Esophagus (tissue), 2 donors: ENCODE measurements at regions not wholly inside any gene's neighbourhood (a gene's known extent, or its start where the extent isn't known, plus 50 kb on each side); places are given as distances from the start of the nearest gene placed in this dataset.

Experiments
- H3K27ac ChIP-seq, 2 donors: one replicate each; pipeline ENCODE4 v1.5.1; 2013; ENCODE audit warnings: low read depth in 2 of 2, mild to moderate bottlenecking in 2 of 2, inconsistent platforms in 1 of 2, low read length in 1 of 2, moderate library complexity in 1 of 2
- H3K27me3 ChIP-seq, 2 donors: one replicate each; pipeline ENCODE4 v1.6.1; 2013; ENCODE audit warnings: low read length in 2 of 2, control low read depth in 1 of 2, mild to moderate bottlenecking in 1 of 2; ENCODE audit not compliant: insufficient read depth in 2 of 2, control insufficient read depth in 1 of 2
- H3K36me3 ChIP-seq, 2 donors: one replicate each; pipeline ENCODE4 v1.6.1; 2013; ENCODE audit warnings: low read length in 1 of 2; ENCODE audit not compliant: control insufficient read depth in 2 of 2, insufficient read depth in 2 of 2
- H3K4me1 ChIP-seq, 2 donors: one replicate each; pipeline ENCODE4 v1.6.1; 2013; ENCODE audit warnings: low read length in 1 of 2; ENCODE audit not compliant: control insufficient read depth in 2 of 2, insufficient read depth in 2 of 2
- H3K4me3 ChIP-seq, 2 donors: one replicate each; pipeline ENCODE4 v1.5.1; 2013; ENCODE audit warnings: low read length in 2 of 2, mild to moderate bottlenecking in 2 of 2, low read depth in 1 of 2, moderate library complexity in 1 of 2
- H3K9me3 ChIP-seq, 2 donors: one replicate each; pipeline ENCODE4 v1.6.1; 2013; ENCODE audit warnings: mild to moderate bottlenecking in 2 of 2, low read depth in 1 of 2, low read length in 1 of 2, moderate library complexity in 1 of 2; ENCODE audit not compliant: control insufficient read depth in 2 of 2, insufficient read depth in 1 of 2
- WGBS, 2 donors: extraction: QIAGEN DNeasy Blood & Tissue Kit; methylation state at CpG; one replicate each; pipeline ENCODE4 v1.1.7; 2013; 5-methylcytosine and 5-hydroxymethylcytosine counted together
- donor health status: healthy with polysubstance abuse.
- donor health status: Bipolar disorder and iron deficiency.

GRCh38 chr2:121132054-121132761, 152.8 kb downstream of the TFCP2L1 start:
- Histone ChIP-seq H3K27ac (no peak overlapping the region), H3K27me3 (no peaks in the 10 kb centered on the region), H3K4me3 (no peak overlapping the region), H3K4me1 (peaks cover 5 to 20% of the 10 kb centered on the region in 2 donors), H3K9me3 (peaks cover 0 to 1% of the 10 kb centered on the region in 2 donors), H3K36me3 (no peaks in the 10 kb centered on the region)
- WGBS, 2 donors, result 74 to 75% methylated on average over 15 of the region's 15 CpGs

GRCh38 chr2:121132762-121133107, 152.3 kb downstream of the TFCP2L1 start:
- H3K9me3 ChIP-seq, result peaks cover 0 to 1% of the 10 kb centered on the region in 2 donors
- H3K27me3 ChIP-seq, result no peaks in the 10 kb centered on the region
- no peaks in the 10 kb centered on the region for H3K36me3 ChIP-seq
- H3K4me1 ChIP-seq, result peaks cover 5 to 18% of the 10 kb centered on the region in 2 donors
- no peak overlapping the region for H3K4me3 ChIP-seq
- H3K27ac ChIP-seq, result no peak overlapping the region
- WGBS, 2 donors, result 59 to 64% methylated on average over 6 of the region's 6 CpGs

- peaks cover 0 to 1% of the 10 kb centered on the region in 2 donors for H3K9me3 ChIP-seq
- no peaks in the 10 kb centered on the region for H3K36me3 ChIP-seq
- 89 to 90% methylated on average over 13 of the region's 13 CpGs for WGBS, 2 donors
- H3K4me1 ChIP-seq, result peaks cover 5 to 15% of the 10 kb centered on the region in 2 donors
- H3K27ac ChIP-seq, result no peak overlapping the region
- no peak overlapping the region for H3K4me3 ChIP-seq
- H3K27me3 ChIP-seq, result no peaks in the 10 kb centered on the region
Observed at GRCh38 chr2:121133551-121134319, 151.3 kb downstream of the TFCP2L1 start.

GRCh38 chr2:121134728-121135127, 150.3 kb downstream of the TFCP2L1 start:
- 87 to 88% methylated on average over 8 of the region's 8 CpGs for WGBS, 2 donors
- Histone ChIP-seq H3K27me3 (no peaks in the 10 kb centered on the region), H3K9me3 (peaks cover 0 to 2% of the 10 kb centered on the region in 2 donors), H3K36me3 (no peaks in the 10 kb centered on the region), H3K4me3 (no peak overlapping the region), H3K4me1 (peaks cover 5 to 12% of the 10 kb centered on the region in 2 donors), H3K27ac (no peak overlapping the region)

GRCh38 chr2:121135168-121135853, 149.7 kb downstream of the TFCP2L1 start:
- no peaks in the 10 kb centered on the region for H3K27me3 ChIP-seq
- H3K4me3 ChIP-seq, result no peak overlapping the region
- H3K36me3 ChIP-seq, result no peaks in the 10 kb centered on the region
- H3K9me3 ChIP-seq, result peaks cover 0 to 3% of the 10 kb centered on the region in 2 donors
- WGBS, 2 donors, result 50% methylated on average over 2 of the region's 2 CpGs
- H3K4me1 ChIP-seq, result peaks cover 4 to 6% of the 10 kb centered on the region in 2 donors
- no peak overlapping the region for H3K27ac ChIP-seq

- WGBS, 2 donors, result 75 to 88% methylated on average over 3 of the region's 3 CpGs
- H3K9me3 ChIP-seq, result peaks cover 0 to 4% of the 10 kb centered on the region in 2 donors
- no peaks in the 10 kb centered on the region for H3K36me3 ChIP-seq
- no peak overlapping the region for H3K27ac ChIP-seq
- H3K4me1 ChIP-seq, result peaks cover 0 to 2% of the 10 kb centered on the region in 2 donors
- H3K27me3 ChIP-seq, result no peaks in the 10 kb centered on the region
- no peak overlapping the region for H3K4me3 ChIP-seq
Observed at GRCh38 chr2:121136323-121136722, 148.7 kb downstream of the TFCP2L1 start.

GRCh38 chr2:121137571-121137970, 147.4 kb downstream of the TFCP2L1 start:
- no peaks in the 10 kb centered on the region for H3K36me3 ChIP-seq
- H3K27me3 ChIP-seq, result no peaks in the 10 kb centered on the region
- no peak overlapping the region for H3K27ac ChIP-seq
- peaks cover 0 to 4% of the 10 kb centered on the region in 2 donors for H3K9me3 ChIP-seq
- H3K4me3 ChIP-seq, result no peak overlapping the region
- 84 to 87% methylated on average over 7 of the region's 7 CpGs for WGBS, 2 donors
- peaks cover 0 to 2% of the 10 kb centered on the region in 2 donors for H3K4me1 ChIP-seq

- no peaks in the 10 kb centered on the region for H3K36me3 ChIP-seq
- no peak overlapping the region for H3K4me3 ChIP-seq
- WGBS, 2 donors, result 87 to 88% methylated on average over 3 of the region's 3 CpGs
- no peaks in the 10 kb centered on the region for H3K27me3 ChIP-seq
- no peak overlapping the region for H3K27ac ChIP-seq
- H3K9me3 ChIP-seq, result peaks cover 0 to 4% of the 10 kb centered on the region in 2 donors
- H3K4me1 ChIP-seq, result no peaks in the 10 kb centered on the region
Observed at GRCh38 chr2:121140734-121141133, 144.3 kb downstream of the TFCP2L1 start.

GRCh38 chr2:121142452-121142851, 142.6 kb downstream of the TFCP2L1 start:
- 92 to 96% methylated on average over 2 of the region's 2 CpGs for WGBS, 2 donors
- no peak overlapping the region for H3K27ac ChIP-seq
- peaks cover 0 to 4% of the 10 kb centered on the region in 2 donors for H3K9me3 ChIP-seq
- no peaks in the 10 kb centered on the region for H3K27me3 ChIP-seq
- H3K36me3 ChIP-seq, result no peaks in the 10 kb centered on the region
- H3K4me1 ChIP-seq, result no peaks in the 10 kb centered on the region
- no peak overlapping the region for H3K4me3 ChIP-seq
